ENCODE measurements at regions not wholly inside any gene's neighbourhood (a gene's known extent, or its start where the extent isn't known, plus 50 kb on each side); places are given as distances from the start of the nearest gene placed in this dataset.

DNA sequence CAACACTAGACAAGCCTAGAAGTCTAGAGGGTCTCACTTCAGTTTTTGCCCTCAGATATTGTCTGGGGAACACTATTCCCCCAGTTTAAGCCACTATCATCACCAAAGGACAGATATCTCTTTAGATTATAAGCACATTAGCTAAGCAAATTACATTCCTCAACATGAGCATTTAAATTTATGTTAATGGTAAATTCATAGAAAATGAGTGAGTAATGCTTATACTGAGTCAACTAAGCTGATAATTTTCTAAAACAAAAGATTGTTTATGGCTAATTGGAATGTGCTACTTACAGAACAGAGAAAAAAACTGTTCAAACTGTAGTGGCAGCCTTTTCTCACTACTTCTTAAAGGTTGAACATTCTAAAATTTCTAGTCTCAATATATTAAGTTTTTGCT lies 290.2 kb downstream of the SLITRK1 start:
- DNase-seq (ENCODE audit: low spot score) = no peak

DNA sequence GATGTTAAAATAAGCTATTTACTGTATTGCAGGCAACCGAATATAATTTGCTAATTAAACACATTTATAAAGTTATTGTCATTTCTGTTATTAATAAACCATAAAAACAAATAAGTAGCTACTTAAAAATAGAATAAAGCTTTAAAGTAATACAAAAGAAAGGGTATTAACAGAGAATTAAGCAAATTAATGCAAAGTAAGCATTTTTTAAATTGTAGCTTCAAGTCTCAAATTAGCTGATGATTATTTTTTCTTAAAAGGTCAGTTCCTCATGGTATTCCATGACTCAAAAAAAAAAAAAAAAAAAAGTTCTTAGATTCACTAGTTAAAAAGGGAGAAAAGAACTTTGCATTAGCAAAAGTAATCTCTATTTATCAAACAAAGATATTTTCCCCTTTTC lies 292.5 kb downstream of the SLITRK1 start:
- DNase-seq (ENCODE audit: low spot score) = no peak

DNA sequence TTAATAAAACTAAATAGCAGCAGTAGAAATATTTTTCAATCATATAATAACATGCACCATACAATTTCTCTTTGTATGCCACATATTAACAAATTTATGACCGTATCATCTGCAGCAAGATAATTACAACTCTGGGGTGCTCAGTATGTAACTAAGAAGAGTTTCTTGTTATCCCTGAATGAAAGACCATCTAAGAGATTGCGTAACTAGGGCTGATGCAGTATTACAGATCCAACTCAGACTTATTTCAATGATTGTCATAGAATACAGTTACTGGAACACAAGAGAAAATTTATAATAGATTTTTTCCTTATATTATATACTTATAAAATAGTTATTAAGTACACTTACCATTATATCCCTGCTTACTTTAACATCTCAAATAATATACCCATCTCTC lies 305.1 kb downstream of the SLITRK1 start:
- no peak for DNase-seq (ENCODE audit: low spot score)

DNA sequence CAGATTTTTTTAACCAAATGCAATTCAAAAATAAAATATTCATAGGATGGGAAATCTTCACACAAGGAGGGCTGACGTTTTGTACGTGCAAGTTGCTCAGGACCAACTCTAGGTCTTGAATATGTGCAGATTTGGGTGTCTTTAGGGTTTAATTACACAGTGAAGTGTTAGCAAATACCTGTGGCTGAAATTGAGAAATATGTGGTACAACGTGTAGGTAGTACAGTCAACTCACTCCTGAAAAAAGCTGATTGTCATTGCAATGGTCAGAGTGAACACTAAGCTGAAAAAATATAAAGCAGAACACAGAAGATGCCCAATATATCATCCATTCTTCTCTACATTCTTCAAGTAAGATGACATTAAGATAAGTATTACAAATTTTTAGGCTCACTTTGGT lies 314.3 kb downstream of the SLITRK1 start:
- no peak for DNase-seq (ENCODE audit: low spot score)

DNA sequence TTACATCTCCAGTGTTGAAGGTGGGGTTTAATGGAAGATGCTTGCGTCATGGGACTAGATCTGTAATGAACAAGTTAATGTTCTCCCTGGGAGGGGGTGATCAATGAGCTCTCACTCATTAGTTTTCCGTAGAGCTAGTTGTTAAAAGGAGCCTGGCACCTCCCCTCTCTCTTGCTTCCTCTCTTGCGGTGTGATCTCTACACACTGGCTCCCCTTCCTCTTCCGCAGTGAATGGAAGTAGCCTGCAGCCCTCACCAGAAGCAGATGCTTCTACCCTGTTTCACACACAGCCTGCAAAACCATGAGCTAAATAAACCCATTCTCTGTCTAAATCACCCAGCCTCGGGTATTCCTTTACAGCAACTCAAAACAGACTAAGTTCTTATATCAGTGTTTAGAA lies 318.8 kb downstream of the SLITRK1 start:
- no peak for DNase-seq (ENCODE audit: low spot score)

DNA sequence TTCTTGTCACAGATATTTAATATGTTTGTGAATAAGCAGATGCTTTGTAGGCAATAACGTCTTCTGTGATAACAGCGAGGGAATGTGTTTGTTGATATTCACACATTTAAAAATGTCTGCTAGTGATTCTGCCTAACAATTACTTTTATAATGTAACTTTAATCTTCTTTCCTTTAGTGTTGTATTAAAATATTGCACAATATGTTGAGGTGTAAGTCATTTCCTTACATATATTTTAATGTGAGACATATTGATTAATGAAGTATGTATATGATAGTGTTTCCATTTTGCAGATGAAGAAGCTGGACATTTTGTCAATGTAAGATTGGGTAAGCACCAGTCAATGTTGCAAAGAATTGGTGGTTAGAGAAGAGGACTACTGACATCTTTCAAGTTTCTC lies 324.4 kb downstream of the SLITRK1 start:
- no peak for DNase-seq (ENCODE audit: low spot score)

DNA sequence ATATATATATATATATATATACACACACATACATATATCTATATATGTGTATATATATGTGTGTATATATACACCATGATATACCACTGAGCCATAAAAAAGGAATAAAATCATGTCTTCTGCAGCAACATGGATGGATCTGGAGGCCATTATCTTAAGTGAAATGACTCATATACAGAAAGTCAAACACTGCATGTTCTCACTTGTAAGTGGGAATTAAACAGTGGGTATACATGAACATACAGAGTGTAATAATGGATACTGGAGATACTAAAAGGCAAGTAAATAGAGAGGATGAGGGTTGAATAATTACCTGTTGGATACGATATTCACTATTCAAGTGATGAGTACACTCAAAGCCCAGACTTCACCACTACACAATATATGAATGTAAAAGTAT lies 332.6 kb downstream of the SLITRK1 start:
- no peak for DNase-seq (ENCODE audit: low spot score)

DNA sequence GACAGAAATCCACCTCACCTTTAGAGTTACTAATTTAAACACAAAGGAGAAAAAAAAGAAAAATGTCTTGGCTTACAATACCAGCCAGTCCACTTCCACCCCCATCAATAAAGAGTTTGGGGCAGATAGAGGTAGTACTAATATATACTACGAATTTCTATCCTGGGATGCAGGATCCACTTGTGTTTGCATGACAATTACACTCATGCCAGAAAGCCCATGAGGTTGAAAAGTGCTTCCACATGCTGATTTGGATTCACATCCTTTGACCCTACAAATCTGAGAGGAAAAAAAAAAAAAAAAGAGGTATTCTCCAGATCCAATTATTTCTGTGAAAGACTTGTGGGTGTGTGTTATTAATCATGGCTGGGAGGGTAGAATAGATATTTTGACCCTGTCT lies 335.2 kb downstream of the SLITRK1 start:
- DNase-seq (ENCODE audit: low spot score) = no peak

DNA sequence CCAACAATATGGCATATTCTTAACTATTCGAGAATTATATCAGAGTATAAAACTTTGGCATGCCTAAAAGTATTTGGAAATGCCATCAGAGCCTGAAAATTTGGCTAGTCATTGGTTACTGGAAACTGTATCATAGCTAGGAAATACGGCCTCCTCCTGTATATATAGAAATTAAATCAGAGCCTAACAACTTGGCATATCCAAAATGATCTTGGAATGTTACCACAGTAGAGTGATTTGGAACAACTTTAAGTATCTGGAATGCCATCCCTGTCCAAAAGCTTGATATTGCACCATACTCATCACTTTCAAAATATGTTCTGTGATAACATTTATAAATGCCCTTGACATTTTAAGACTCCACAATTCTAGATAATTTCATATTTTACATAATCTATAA lies 335.8 kb downstream of the SLITRK1 start:
- no peak for DNase-seq (ENCODE audit: low spot score)

DNA sequence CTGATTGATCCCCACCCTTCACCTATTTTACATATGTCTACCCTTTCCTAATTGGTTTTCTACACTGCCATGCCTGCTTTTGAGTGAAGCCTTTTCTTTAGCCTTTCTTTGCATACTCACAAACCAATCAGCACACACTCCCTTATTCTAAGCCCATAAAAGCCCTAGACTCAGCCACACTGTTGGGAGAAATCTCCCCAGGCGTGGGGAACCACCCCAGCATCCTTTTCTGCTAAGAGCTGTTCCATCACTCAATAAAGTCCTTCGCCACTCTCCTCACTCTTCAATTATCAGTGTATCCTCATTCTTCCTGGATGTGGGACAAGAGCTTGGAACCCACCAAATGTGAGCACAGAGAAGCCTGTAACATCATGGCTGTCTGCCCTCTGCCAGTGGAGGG lies 343.6 kb downstream of the SLITRK1 start:
- DNase-seq (ENCODE audit: low spot score) = no peak

DNA sequence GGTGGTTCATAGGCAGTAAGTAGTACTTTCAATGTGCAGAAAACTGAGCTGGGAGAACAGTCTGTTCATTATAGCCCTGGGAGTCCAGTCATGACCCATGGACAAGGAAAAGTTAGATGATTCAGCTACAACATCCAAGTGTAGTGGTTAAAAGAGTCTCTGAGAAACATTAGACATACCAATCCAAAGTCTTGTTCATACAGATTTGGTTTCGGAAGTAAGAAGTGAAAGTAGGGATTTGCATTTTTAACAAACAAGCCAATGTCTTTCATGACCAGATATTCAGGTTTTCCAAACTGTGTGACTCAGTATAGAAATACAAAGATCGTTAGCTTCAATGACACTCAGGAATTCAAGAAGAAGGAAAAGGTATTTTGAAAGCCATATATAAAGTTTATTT lies 345.3 kb downstream of the SLITRK1 start:
- DNase-seq (ENCODE audit: low spot score) = no peak

DNA sequence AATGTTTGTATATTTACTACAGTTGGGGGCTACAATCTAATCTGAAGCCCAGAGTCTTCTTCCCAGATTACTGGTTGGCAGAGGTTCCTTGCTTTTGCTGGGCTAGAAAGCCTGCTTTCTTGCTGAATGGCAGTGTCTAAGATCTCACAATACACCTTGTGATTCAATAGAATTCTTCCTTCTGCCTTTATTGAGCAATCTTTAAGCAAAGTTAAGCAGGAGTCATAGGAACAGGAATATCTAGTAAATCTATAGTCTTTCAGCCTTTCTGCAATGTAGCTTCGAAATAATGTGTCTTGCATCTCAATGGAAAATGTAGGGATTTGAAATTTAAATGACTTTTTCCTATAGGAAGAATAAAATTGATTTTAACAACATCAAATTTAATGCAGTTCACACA lies 346.1 kb downstream of the SLITRK1 start:
- DNase-seq (ENCODE audit: low spot score) = no peak

DNA sequence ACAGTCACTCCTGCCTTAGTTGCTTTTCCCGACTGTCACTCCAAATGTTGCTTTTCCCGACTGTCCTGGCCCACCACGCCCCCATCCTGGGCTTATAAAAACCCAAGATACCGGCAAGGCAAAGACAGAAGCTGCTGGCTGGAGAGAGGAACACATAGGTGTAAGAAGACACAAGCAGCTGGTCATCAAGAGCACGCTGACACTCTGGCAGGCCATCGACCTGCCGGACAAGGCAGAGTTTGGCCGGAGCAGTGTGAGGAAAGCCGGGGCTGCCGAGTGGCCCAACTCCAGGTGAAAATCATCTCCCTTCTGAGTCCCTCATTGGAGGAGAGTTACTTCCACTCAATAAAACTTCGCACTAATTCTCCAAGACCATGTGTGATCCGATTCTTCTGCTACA lies 349.5 kb downstream of the SLITRK1 start:
- no peak for DNase-seq (ENCODE audit: low spot score)

DNA sequence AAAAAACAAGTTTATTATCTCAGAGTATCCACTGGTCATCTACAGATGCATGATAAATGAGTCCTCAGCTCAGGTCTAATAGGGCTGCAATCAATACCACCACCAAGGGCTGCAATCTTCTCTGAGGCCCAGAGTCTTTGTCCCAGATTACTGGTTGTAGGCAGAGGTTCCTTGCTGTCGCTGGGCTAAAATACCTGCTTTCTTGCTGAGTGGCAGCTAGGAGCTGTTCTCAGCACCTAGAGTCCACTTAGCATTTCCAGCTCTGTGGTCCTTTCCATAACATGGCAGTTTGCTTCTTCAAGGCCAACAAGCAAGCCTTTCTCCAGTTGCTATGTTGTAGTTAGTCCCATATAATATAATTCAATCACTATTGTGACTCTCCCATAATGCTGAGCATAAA lies 351.3 kb downstream of the SLITRK1 start:
- no peak for DNase-seq (ENCODE audit: low spot score)

DNA sequence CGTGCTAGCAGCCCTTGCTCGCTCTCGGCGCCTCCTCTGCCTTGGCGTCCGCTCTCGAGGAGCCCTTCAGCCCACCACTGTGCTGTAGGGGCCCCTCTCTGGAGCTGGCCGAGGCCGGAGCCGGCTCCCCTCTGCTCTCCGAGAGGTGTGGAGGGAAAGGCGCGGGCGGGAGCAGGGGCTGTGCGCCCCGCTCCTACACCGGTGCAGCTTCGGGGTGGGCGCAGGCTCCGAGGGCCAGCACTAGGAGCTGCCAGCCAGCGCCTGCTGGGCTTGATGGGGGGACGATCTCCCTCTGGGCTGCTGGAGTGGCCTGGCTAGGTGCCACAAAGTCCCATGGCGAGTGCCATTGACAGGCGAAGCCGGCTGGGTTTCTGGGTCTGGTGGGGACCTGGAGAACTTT lies 365.5 kb downstream of the SLITRK1 start:
- no peak for DNase-seq (ENCODE audit: low spot score)

DNA sequence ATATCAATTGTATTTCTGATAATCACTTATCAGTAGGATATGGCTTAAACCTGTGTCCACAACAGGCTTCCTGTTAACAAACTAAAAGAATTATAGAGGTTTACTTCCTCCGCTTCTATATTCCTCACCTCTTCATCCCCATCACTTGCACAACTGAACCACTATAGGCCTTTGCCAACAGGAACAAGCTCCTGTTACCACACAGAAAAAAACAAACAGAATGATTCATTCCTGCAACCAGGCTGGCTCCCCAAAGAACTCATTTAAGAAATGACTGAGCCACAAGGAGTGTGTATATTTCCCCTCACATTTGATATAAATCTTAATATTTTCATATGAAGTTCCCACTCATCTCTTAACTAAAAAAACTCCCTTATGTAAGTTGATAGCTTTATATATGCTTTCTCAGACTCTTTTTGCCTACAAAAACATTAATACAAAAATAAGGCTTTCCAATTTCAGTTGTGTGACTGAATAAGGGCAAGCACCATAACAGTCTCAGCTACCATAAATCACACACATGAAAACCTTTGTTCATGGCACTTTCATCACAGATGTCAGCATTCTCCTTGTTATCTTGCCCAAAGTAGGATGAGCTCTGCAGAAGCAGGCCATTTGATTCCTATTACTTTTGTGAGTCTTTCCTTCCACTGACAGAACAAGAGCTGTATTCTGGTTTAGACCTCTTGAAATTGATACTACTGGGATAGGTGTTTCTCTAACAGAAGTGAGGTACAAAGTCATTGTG lies 366.8 kb downstream of the SLITRK1 start:
- DNase-seq (ENCODE audit: low spot score) = no peak

DNA sequence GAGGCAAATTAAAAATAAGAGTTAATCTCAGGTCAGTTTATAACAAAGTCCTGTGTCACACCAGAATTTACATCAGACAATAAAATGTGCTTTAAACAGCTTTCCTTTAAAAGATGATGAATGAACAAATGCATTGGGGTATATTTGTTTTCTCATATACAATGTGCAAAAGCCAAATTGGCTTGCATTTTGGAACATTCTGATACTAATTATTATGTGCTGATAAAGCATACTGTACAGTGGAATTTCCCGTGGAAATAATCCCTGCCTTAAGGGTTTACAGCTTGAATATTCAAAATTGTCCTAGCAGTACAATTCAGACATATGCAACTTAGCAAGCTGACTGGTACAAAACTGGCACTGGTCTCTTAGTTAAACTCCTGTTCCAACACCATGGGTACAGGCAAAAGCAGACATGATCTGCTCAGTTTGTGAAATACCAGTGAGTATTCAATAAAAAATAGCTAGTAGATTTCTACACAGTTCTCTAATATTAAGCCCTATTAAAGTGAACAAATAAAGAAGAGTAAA lies 373.4 kb downstream of the SLITRK1 start:
- DNase-seq (ENCODE audit: low spot score) = no peak

DNA sequence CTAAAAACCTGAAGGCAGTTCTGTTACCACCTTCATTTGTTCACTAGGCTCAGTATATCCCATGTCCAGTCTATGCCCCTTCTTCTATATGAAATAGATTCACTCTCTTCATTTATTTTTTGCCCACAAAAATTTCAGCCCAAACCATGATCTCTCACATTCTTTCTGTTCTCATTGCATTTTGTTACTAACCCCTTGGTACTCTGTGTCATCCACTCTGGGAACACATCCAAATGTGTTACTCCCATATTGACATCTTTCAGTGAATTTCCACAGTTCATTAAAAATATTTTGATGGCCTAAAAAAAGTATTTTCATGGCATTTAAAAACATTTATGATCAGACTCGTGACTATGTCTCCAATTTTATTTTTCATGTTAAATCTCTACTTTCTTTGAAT lies 378.9 kb downstream of the SLITRK1 start:
- DNase-seq (ENCODE audit: low spot score) = no peak

DNA sequence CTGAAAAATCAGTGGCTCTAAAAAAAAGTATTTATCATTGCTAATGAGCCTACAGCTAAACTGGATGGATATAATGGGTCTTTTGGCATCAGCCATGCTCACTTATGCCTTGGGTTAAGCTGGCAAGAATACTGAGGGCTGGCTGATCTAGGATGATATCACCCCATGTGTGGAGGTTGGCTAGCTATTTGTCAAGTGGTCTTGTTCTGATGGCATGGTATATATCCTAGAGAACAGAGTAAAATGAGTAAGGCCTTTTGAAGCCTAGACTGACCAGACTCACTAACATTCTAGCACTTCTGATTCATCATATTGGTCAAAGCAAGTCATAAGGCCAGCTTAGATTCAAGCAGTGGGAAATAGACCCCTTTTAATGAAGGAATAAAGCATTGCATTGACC lies 383.0 kb downstream of the SLITRK1 start:
- no peak for DNase-seq (ENCODE audit: low spot score)

DNA sequence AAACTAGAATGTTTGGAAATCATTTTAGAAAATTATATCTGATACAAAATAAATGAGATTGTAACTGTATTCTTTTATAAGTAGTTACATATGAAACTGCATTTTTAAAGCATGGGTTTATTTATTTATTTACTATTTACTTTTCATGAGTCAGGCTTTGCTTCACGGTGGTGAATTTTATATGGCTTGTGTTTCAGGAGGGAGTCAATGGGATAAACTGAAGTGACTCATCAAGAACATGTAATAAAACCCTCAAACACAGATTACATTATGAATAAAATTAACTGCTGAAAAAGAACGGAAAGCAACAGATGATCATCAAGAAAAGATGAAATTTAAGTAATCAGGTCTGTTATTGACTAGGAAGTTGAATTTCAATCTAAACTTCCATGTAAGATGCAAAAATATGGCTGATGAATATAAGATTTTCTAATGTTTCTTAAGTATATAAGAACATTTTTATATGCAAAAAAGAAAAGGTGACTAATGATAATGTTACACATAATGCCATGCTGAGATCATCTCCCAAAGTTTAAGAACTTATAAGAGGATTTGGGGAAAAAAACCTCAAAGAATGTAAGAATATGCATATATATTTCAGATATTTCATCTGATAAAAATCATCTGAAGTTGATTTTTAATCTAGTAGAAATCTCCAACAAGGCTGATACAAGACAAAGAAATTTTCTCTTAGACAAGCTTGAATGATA lies 383.6 kb downstream of the SLITRK1 start:
- DNase-seq (ENCODE audit: low spot score) = no peak

DNA sequence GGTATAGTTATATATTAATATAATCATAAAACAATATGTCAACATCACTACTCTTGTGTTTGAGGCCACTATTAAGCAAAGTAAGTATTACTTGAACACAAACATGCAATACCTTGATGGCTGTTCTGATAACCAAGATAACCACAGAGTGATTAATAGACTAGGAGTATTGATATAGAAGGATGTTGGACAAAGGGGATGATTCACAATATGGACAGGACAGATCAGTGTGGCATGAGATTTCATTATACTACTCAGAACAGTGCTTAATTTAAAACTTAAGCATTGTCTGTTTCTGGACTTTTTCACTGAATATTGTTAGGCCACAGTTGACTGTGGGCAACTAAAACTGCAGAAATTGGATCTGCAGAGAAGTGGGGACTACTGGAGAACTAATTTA lies 384.2 kb downstream of the SLITRK1 start:
- DNase-seq (ENCODE audit: low spot score) = no peak

DNA sequence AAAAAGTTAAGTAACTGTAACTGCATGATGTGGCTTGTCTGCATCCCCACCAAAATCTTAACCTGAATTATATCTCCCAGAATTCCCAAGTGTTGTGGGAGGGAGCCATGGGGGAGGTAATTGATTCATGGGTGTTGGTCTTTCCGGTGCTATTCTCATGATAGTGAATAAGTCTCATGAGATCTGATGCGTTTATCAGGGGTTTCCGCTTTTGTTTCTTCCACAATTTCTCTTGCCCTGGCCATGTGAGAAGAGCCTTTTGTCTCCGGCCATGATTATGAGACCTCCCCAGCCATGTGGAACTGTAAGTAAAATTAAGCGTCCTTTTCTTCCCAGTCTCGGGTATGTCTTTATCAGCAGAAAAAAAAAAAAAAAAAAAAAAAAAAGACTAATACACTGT lies 385.8 kb downstream of the SLITRK1 start:
- DNase-seq (ENCODE audit: low spot score) = no peak

DNA sequence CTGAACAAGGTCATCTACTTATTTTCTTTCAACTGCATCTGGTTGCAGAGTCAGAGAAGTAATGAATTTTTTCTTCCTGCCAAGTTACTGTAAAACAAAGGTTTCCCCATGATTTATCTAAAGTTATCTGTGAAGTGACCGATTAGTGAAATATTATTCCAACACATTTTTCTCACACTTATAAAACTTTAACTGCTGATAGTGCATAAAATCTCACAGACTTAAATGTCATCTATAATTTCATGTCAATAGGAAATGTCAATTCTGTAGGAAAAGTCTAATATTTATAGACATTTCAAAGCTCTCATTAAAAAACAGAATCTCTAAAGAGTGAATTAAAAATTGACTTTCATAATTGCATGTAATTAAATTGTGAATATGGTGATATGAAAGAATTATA lies 397.2 kb downstream of the SLITRK1 start:
- DNase-seq (ENCODE audit: low spot score) = no peak

DNA sequence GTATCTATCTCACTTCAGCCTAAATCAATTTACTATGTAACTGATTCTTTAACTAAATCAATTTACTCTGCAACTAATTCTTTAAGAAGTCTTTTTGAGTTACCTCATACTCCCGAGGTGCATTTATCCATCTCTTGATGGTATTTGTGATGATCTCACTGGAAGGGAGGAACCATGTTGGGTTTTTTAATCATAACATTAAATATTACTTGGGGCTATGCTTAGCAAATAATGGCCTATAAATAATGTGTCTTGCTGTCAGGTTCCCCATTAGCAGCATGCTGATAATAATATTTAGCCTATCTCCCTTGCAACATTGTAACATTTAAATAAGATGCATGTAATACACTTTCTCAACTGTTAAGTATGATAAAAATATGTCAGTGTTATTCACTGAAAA lies 411.3 kb downstream of the SLITRK1 start:
- no peak for DNase-seq (ENCODE audit: low spot score)
